ENCODE measurements at regions not wholly inside any gene's neighbourhood (a gene's known extent, or its start where the extent isn't known, plus 50 kb on each side); places are given as distances from the start of the nearest gene placed in this dataset.

- Histone ChIP-seq H3K9me3 (ENCODE audit: insufficient read depth in 2 of 2, low read depth in 1 of 2, low read length in 1 of 2) (no peaks in the 10 kb centered on the region; a peak in 1 of 4 replicates), H4K20me1 (replicated peaks in 1 of 2; ENCODE audit: control insufficient read depth in 1 of 2, insufficient read depth in 2 of 2, low read length in 2 of 2) (no peaks in the 10 kb centered on the region), H3K18ac (ENCODE audit: extremely low read depth, low read length) (no peak overlapping the region), H4K5ac (ENCODE audit: insufficient read length, low read depth, low read length) (no peak overlapping the region), H3K27ac (ENCODE audit: low read depth, low read length) (no peak overlapping the region), H2AK5ac (ENCODE audit: low read depth, low read length) (no peak overlapping the region), H3K36me3 (ENCODE audit: control insufficient read depth in 2 of 4, insufficient read depth in 4 of 4, low read length in 3 of 4) (no peaks in the 10 kb centered on the region), H3K4me3 (ENCODE audit: extremely low read depth in 1 of 4, insufficient read depth in 2 of 4, low read depth in 3 of 4, low read length in 4 of 4) (no peak overlapping the region), H3K27me3 (replicated peaks in 1 of 4; ENCODE audit: control insufficient read depth in 3 of 4, extremely low read depth in 1 of 4, insufficient read depth in 3 of 4, low read length in 3 of 4) (no peaks in the 10 kb centered on the region), H4K8ac (ENCODE audit: extremely low read depth, insufficient read depth, low read length) (no peak overlapping the region), H4K91ac (replicated peaks; ENCODE audit: insufficient read length, low read length) (no peak overlapping the region), H3K4me2 (ENCODE audit: insufficient read depth in 1 of 2, low read depth in 2 of 2, low read length in 2 of 2) (no peak overlapping the region), H3K4me1 (replicated peaks in 1 of 4; ENCODE audit: control insufficient read depth in 3 of 4, insufficient read depth in 4 of 4, low read length in 3 of 4) (no peaks in the 10 kb centered on the region; a peak in 1 of 7 replicates), H3K79me2 (ENCODE audit: control insufficient read depth in 1 of 2, insufficient read depth in 2 of 2, low read length in 2 of 2) (no peaks in the 10 kb centered on the region), H2BK20ac (ENCODE audit: low read length) (no peak overlapping the region), H3K9ac (replicated peaks in 1 of 4; ENCODE audit: extremely low read depth in 1 of 4, low read depth in 3 of 4, low read length in 3 of 4) (no peak overlapping the region), H3K79me1 (ENCODE audit: low read depth, low read length) (no peaks in the 10 kb centered on the region), H3K23ac (ENCODE audit: insufficient read length) (no peak overlapping the region), H2BK5ac (ENCODE audit: low read depth, low read length) (no peak overlapping the region), H2BK12ac (ENCODE audit: low read depth, low read length) (no peak overlapping the region), H3K56ac (replicated peaks; ENCODE audit: insufficient read length, low read depth, low read length) (no peak overlapping the region), H2BK15ac (ENCODE audit: low read length) (no peak overlapping the region), H3K14ac (ENCODE audit: insufficient read length) (no peak overlapping the region), H3K4ac (replicated peaks; ENCODE audit: insufficient read length, low read depth, low read length) (no peak overlapping the region), H3K23me2 (ENCODE audit: low read depth, low read length) (no peaks in the 10 kb centered on the region), H2AFZ (ENCODE audit: low read length) (no peak overlapping the region), H2BK120ac (replicated peaks; ENCODE audit: low read depth, low read length) (no peak overlapping the region)
- ChIA-PET POLR2A (ENCODE audit: partially characterized antibody) (no interaction called here), CTCF (ENCODE audit: partially characterized antibody) (no interaction called here)
- 94% methylated on average over 3 of the region's 3 CpGs; no CpG with 5 or more reads in 1 of the 2 experiments for WGBS, 2 experiments (ENCODE audit: extremely low coverage in 1 of 2, insufficient coverage in 1 of 2, insufficient read length in 1 of 2, insufficient replicate concordance in 2 of 2, low coverage in 1 of 2, low lambda C conversion rate in 2 of 2, missing lambda C conversion rate in 1 of 2)
- no peak for DNase-seq (ENCODE audit: low read depth in 1 of 2, low spot score in 2 of 2)
- FAIRE-seq = no peak
- no peak for TF ChIP-seq PHF8 (conservative IDR thresholded peaks at IDR 0.05; ENCODE audit: low read depth, low read length)
- no peak for TF ChIP-seq EGR1 (IDR thresholded peaks at IDR 0.05; ENCODE audit: borderline replicate concordance, low read depth, low read length)
- TF ChIP-seq MAFK (IDR thresholded peaks at IDR 0.05; ENCODE audit: low read depth, low read length) = no peak
- no peak for TF ChIP-seq ATF3 (IDR thresholded peaks at IDR 0.05; ENCODE audit: insufficient read depth, low read depth, low read length)
- no peak for TF ChIP-seq CBX8 (IDR thresholded peaks at IDR 0.05; ENCODE audit: borderline replicate concordance, low read depth, low read length)
- TF ChIP-seq YY1 (IDR thresholded peaks at IDR 0.05; ENCODE audit: low read depth, low read length) = no peak
- no peak for TF ChIP-seq NANOG (IDR thresholded peaks at IDR 0.05; ENCODE audit: insufficient read depth, low read depth, low read length, poor library complexity, severe bottlenecking)
- TF ChIP-seq HDAC6 (IDR thresholded peaks at IDR 0.05; ENCODE audit: low read depth, low read length) = no peak
- no peak for TF ChIP-seq SP4 (IDR thresholded peaks at IDR 0.05; ENCODE audit: low read length)
- TF ChIP-seq RBBP5 (IDR thresholded peaks at IDR 0.05; ENCODE audit: borderline replicate concordance, low read depth, low read length) = no peak
- no peak for TF ChIP-seq RXRA (IDR thresholded peaks at IDR 0.05; ENCODE audit: insufficient read depth, low read depth, low read length)
- no peak for TF ChIP-seq KDM5A (IDR thresholded peaks at IDR 0.05; ENCODE audit: low read length)
- TF ChIP-seq SUZ12 (IDR thresholded peaks at IDR 0.05; ENCODE audit: low read length) = no peak
- no peak for TF ChIP-seq HDAC2 (IDR thresholded peaks at IDR 0.05; ENCODE audit: borderline replicate concordance in 1 of 2, low read depth in 2 of 2, low read length in 2 of 2)
Observed at GRCh38 chr2:610491-610890, 66.7 kb downstream of the TMEM18 start.
